NOMO-1 (cell line): ENCODE measurements at regions not wholly inside any gene's neighbourhood (a gene's known extent, or its start where the extent isn't known, plus 50 kb on each side); places are given as distances from the start of the nearest gene placed in this dataset.
"Not testable (repeated sequence)": the region's sequence is repeated elsewhere in the genome, so short reads cannot be mapped to it uniquely, and the experiment has no call there.

Experiments used
- DNase-seq, 2 experiments: peaks; one replicate each; lab custom pipeline; 2025; ENCODE audit not compliant: unreplicated experiment in 2 of 2; lab: John Stamatoyannopoulos, UW

GRCh38 chr2:176934869-176935415 is 277.7 kb upstream of the HNRNPA3 start:
- no peak for DNase-seq

- DNase-seq: peak; percentile 66 to 83
Observed at GRCh38 chr2:176935543-176936102, 277.0 kb upstream of the HNRNPA3 start.

- DNase-seq: peak; percentile 35 to 76
Observed at GRCh38 chr2:176936410-176936809, 276.2 kb upstream of the HNRNPA3 start.

DNA sequence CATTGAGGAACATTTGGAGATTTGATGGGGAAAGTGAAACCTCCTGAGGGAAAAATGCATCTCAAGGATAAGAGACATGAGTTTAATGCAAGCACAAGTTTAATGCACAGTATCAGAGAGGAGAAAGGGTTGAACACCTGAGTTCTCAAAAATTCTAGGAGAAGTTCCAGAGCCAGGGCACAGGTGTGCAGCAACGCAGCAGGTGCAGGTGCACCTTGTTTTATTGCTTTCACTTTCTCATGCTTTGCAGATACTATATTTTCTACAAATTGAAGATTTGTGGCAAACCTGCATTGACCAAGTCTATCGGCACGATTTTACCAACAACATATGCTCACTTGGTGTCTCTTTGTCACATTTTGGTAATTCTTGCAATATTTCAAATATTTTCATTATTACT is 267.6 kb upstream of the HNRNPA3 start:
- DNase-seq: no peak

- DNase-seq: no peak
Observed at GRCh38 chr2:176947754-176948153, 264.8 kb upstream of the HNRNPA3 start.

GRCh38 chr2:176951218-176951617 is 261.4 kb upstream of the HNRNPA3 start:
- not testable (repeated sequence) for DNase-seq

GRCh38 chr2:176956791-176957190 is 255.8 kb upstream of the HNRNPA3 start:
- no peak for DNase-seq

DNA sequence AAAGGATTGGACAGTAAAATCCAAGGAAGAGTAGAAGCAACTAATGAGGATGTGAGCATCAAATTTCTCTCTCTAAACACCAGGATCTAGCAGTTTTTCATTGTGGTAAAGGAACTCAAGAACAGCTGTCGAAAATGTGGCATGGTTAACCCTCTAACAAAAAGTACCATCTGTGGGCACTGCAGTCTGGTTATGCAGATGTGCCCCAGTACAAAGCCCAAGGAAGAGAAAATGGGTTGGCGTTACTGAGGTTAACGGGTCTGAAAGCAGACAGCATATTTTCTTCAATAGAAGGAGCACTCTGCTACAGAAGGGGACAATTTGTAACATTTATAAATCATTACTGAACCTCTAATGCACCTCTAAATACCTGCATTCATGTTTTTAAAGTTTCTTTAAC is 253.0 kb upstream of the HNRNPA3 start:
- DNase-seq: no peak

DNA sequence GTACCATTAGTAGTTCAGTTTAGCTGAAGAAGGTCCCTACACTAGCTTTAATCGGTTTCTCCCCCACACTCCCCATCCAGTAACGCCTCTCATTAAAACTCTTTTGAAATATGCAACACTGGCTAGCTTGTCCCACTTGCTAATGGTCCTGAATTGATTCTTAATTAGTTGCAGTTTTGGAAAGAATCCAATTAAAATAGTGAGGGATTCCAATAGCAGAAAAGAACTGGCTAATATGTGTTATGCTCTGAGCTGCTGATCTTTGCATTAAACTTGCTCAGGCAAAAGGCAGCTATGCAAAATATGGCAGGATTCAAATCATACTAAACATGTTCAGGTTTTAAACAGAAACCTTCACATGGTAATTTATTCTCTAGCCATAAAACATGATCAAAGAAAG is 252.5 kb upstream of the HNRNPA3 start:
- no peak for DNase-seq

- DNase-seq: peak in 1 of 2 experiments; percentile 59
Observed at GRCh38 chr2:176960736-176961520, 251.7 kb upstream of the HNRNPA3 start.

DNA sequence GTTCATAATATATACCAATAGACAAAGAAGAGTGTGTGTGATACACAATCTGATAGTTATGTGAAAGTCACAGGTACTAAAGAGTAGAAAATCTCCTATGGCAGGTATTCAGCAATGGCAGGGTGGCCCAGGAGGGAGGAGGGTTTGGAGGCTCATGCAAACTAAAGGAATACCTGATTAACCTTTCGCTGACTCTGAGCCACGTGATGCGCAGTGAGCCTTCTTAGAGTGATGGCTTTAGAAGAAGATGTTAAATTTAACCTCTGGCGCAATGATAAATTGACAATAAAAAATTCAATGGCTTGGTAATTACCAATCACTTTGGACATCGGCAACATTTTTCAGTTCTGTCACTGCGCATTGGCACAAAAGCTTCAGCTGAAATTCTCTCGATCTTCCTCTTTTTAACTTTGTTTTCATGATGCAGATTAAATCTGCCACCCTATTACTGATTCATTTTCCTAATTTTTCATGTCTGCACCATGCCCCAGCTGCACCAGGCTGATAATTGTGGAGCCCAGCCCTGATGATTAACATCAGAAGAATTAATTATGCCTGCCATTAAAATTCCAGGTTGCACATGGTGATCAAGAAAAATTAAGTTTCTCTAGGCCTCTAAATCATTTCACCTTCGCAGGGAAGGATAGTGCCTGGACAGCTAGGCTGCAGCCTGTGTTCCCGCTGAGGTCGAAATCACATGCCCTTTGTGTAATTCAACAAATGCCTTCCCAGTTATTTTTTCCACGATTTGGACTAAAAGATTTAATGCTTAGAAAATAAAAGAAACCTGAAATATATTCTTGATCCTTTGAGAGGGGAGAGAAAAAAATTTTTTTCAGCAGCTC is 250.6 kb upstream of the HNRNPA3 start:
- no peak for DNase-seq

- peak in 1 of 2 experiments; percentile 11 for DNase-seq
Observed at GRCh38 chr2:176963568-176964287, 248.9 kb upstream of the HNRNPA3 start.

- DNase-seq: peak; percentile 61 to 79
Observed at GRCh38 chr2:176967911-176968450, 244.6 kb upstream of the HNRNPA3 start.

- DNase-seq: no peak
Observed at GRCh38 chr2:176969642-176970359, 242.8 kb upstream of the HNRNPA3 start.

DNA sequence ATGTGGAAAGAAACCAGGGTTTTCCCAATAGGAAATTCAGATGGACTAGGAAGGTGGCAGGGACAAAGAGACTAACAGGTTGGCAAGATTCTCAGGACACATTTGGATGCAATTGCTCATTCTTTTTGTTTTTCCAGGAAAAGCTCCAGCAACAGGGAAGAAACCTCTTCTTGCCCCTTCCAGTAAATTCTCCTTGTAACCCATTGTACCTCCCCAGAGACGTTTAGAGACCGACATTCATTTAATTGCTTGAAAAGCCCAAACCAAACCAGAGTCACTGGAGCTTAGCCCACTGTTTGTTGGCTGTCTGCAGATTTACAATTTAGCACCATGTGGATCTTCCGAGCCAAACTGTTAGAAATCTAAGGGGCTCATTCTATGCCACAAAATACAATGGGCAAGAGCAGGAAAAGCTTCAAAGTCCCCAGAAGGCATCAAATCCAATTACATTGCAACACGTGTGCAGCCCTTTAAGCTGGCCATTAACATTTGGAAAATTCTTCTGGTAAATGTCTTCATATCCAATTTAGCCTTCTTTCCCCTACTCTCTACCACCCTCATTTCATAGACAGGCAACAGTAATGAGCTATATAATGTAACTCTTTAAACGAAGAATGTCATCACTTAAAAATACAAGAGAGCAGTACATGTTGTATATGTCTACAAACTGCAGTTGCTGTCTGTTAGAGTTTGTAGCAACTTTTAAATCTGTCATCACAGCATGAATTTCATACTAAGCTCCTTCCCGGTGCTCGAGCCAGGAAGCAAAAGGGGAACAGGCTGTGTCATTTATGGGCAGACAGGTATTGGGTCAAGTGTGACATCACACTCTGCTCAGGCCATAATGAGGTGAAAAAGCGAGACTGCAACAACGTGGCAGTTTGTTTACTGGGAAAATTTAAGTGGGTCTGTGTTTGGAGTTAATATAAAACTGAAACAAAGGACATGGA is 235.6 kb upstream of the HNRNPA3 start:
- peak in 1 of 2 experiments; percentile 22 for DNase-seq

- no peak for DNase-seq
Observed at GRCh38 chr2:176978921-176979320, 233.7 kb upstream of the HNRNPA3 start.

DNA sequence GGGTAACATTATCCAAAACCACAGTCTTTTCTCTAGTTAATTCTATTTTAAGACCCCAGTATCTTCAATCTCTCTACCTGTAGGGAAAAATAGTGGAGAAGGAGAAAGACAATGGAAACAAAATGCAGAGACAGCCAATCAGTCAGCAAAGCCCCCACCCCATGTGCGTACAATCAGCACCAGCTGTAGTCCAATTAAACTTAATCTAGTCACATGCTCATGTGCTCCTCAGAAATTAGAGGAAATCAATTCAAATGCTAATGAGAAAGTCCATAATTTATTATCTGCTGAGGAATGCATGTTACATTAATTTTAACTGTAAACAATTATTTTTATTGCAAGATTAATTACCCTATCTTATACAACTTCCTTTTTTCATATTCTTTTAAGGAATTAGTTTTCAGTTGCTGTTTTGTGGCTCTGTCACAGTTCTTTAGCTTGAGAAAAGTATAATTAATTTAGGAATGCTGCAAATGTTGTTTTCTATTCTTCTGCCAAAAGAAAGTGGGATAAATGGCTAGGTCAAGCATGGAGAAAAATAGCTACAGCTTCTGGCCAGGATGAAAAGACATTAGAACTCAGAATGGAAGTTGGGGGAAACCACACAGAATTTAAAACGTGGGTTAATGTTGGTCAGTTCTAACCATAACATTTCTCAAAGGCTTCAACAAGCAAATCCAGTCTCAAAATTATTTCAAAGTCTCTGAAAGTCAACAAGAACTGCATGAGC is 232.4 kb upstream of the HNRNPA3 start:
- DNase-seq: peak in 1 of 2 experiments; percentile 41

DNA sequence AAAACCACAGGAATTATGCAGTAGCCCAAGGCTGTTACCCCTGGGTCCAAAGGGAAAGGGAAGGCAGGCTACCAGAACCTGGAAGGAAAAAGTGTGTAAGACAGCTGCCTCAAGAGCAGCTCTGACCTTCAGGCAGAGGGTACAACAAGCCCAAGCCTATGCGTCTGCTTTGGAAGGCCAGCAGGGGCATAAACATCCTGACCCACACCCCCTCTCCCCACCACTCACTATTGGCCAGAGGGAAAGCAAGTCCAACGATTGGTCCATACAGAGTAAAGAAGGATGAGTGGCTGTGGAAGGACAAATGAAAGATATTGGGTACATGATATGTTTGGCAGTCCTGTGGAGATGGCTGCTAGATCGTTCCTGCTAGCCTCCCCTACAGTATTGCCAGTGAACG is 227.6 kb upstream of the HNRNPA3 start:
- no peak for DNase-seq
